ENCODE measurements at regions not wholly inside any gene's neighbourhood (a gene's known extent, or its start where the extent isn't known, plus 50 kb on each side); places are given as distances from the start of the nearest gene placed in this dataset.

- no peak for DNase-seq (ENCODE audit: low read depth)
- H3K4me3 ChIP-seq (ENCODE audit: low read depth, low read length) = no peak overlapping the region
- TF ChIP-seq, protein P1, sequence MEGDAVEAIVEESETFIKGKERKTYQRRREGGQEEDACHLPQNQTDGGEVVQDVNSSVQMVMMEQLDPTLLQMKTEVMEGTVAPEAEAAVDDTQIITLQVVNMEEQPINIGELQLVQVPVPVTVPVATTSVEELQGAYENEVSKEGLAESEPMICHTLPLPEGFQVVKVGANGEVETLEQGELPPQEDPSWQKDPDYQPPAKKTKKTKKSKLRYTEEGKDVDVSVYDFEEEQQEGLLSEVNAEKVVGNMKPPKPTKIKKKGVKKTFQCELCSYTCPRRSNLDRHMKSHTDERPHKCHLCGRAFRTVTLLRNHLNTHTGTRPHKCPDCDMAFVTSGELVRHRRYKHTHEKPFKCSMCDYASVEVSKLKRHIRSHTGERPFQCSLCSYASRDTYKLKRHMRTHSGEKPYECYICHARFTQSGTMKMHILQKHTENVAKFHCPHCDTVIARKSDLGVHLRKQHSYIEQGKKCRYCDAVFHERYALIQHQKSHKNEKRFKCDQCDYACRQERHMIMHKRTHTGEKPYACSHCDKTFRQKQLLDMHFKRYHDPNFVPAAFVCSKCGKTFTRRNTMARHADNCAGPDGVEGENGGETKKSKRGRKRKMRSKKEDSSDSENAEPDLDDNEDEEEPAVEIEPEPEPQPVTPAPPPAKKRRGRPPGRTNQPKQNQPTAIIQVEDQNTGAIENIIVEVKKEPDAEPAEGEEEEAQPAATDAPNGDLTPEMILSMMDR (IDR thresholded peaks at IDR 0.05; ENCODE audit: control insufficient read depth, extremely low read depth, insufficient read depth) = no peak
Measured at GRCh38 chr6:26249707-26249956, 115.4 kb upstream of the BTN3A2 start.

DNA sequence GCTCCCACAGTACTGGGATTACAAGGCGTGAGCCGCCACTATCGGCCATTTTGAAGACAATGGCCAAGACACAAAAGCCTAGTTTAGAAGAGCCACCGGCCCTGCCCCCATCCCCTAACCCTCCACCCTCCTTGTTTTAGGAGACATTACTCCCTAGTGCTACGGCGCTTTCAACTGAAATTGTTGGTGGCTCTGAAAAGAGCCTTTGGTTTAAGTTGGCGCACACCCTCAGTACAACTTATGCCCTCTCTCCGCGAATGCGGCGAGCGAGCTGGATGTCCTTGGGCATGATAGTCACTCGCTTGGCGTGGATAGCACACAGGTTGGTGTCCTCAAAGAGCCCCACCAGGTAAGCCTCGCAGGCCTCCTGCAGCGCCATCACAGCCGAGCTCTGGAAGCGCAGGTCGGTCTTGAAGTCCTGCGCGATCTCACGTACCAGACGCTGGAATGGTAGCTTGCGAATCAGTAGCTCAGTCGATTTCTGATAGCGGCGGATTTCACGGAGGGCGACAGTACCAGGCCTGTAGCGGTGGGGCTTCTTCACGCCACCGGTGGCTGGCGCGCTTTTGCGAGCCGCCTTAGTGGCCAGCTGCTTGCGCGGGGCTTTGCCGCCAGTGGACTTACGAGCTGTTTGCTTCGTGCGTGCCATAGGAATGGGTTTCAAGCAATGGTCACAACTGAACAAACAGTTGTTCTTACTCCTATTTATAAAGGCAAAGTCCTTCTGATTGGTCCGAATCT is 114.9 kb upstream of the BTN3A2 start:
- DNase-seq (ENCODE audit: low read depth) = no peak
- no peak overlapping the region for H3K4me3 ChIP-seq (ENCODE audit: low read depth, low read length)

GRCh38 chr6:26250698-26251044 is 114.3 kb upstream of the BTN3A2 start:
- TF ChIP-seq, protein P1 (IDR thresholded peaks at IDR 0.05; ENCODE audit: control insufficient read depth, extremely low read depth, insufficient read depth) = no peak
- DNase-seq (ENCODE audit: low read depth) = no peak
- no peak overlapping the region for H3K4me3 ChIP-seq (ENCODE audit: low read depth, low read length)

More for the DNA sequence above, 114.9 kb upstream of the BTN3A2 start:
- TF ChIP-seq, protein P1 (IDR thresholded peaks at IDR 0.05; ENCODE audit: control insufficient read depth, extremely low read depth, insufficient read depth) = no peak

GRCh38 chr6:26251354-26252076 is 113.5 kb upstream of the BTN3A2 start:
- DNase-seq (ENCODE audit: low read depth) = no peak
- TF ChIP-seq, protein P1 (IDR thresholded peaks at IDR 0.05; ENCODE audit: control insufficient read depth, extremely low read depth, insufficient read depth) = no peak
- no peak overlapping the region for H3K4me3 ChIP-seq (ENCODE audit: low read depth, low read length)

DNA sequence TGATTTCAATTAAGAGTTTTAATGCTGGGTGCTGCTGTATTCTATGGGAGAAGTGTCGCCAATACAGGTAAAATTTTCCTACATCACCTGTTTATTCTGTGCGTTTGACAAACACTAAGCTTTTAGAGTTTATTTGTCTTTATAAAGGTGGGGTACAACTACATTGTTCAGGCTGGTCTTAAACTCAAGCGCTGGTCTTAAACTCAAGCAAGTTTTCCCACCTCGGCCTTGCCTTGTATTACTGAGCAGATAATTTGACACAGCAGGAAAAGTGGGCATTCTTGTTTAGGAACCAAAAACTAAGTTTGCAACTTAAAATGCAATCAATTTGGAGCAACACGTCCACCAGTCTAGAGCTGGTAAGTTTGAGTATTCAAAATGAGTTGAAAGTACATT is 112.9 kb upstream of the BTN3A2 start:
- no peak for DNase-seq (ENCODE audit: low read depth)
- H3K4me3 ChIP-seq (ENCODE audit: low read depth, low read length) = no peak overlapping the region
- TF ChIP-seq, protein P1 (IDR thresholded peaks at IDR 0.05; ENCODE audit: control insufficient read depth, extremely low read depth, insufficient read depth) = no peak

DNA sequence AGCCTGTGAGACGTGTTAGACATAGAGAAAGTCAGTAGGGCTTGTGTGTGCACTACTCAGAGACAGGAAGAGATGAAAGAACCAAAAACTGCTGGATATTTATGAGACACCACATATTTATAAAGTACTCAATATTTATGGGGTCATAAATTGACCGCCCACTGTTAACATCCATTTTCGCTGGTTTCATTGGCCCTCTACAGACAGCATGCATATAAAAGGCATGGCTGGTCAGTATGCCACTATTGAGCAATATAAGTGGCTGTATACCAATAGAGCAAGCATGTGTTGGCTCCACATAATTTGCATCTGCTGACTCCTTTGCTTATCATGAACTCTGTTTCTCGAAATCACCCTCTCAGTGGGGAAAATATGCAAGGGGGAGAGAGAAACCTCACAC is 110.3 kb upstream of the BTN3A2 start:
- TF ChIP-seq, protein P1 (IDR thresholded peaks at IDR 0.05; ENCODE audit: control insufficient read depth, extremely low read depth, insufficient read depth) = no peak
- no peak for DNase-seq (ENCODE audit: low read depth)
- H3K4me3 ChIP-seq (ENCODE audit: low read depth, low read length) = no peak overlapping the region

GRCh38 chr6:26257272-26257671 is 107.7 kb upstream of the BTN3A2 start:
- no peak overlapping the region for H3K4me3 ChIP-seq (ENCODE audit: low read depth, low read length)
- TF ChIP-seq, protein P1 (IDR thresholded peaks at IDR 0.05; ENCODE audit: control insufficient read depth, extremely low read depth, insufficient read depth) = no peak
- DNase-seq (ENCODE audit: low read depth) = no peak

All from LNCaP clone FGC (cell line).